Uterus (tissue), 2 donors: ENCODE measurements at regions not wholly inside any gene's neighbourhood (a gene's known extent, or its start where the extent isn't known, plus 50 kb on each side); places are given as distances from the start of the nearest gene placed in this dataset.

ENCODE experiments used
- CTCF ChIP-seq, 4 experiments: fragments of 200-600 bp in 2 of 4; fragments of 450-650 bp in 2 of 4; sonication (generic) in 2 of 4; IDR thresholded peaks; one replicate each; pipeline ENCODE4 v1.5.1; 2016 to 2019; ENCODE audit warnings: antibody characterized with exemption in 4 of 4, mild to moderate bottlenecking in 2 of 4, moderate library complexity in 1 of 4
- POLR2A ChIP-seq, 2 donors: fragments of 450-650 bp; IDR thresholded peaks; one replicate each; pipeline ENCODE4 v1.6.1; 2016; ENCODE audit warnings: antibody characterized with exemption in 2 of 2, mild to moderate bottlenecking in 1 of 2, moderate library complexity in 1 of 2

DNA sequence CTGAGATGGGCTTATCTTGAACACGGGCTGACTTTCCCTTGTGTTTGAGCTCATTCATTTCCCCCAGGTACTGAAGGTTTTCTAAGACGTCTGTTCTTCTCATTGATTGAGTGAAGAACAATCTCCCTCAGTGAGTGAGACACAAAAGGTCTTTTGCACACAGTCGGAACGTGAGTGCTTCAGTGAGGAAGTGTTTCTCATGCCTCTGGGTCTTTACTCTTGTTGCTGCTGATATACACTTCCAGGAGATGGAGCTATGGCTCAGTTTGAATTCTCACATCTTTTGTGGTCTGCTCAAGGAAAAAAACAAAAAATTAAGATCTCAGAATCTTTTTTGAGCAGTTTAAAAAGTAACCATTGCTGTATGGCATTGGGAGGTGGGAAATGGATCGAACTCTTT lies 981.9 kb upstream of the TENM3 start:
- no peak for TF ChIP-seq POLR2A (IDR thresholded peaks at IDR 0.05)
- no peak for TF ChIP-seq CTCF (IDR thresholded peaks at IDR 0.05)
